Activated CD8-positive, alpha-beta T cell treated with anti-CD3 and anti-CD28 coated beads for 36 hours (primary cell): ENCODE measurements at regions not wholly inside any gene's neighbourhood (a gene's known extent, or its start where the extent isn't known, plus 50 kb on each side); places are given as distances from the start of the nearest gene placed in this dataset.

Experiments used
- ATAC-seq: fragments of 200-7000 bp; cut with Tn5 transposase; one replicate; pipeline ENCODE4 v1.10.0; 2021; ENCODE audit warnings: mild to moderate bottlenecking, moderate library complexity
- CTCF ChIA-PET: fragments of 350-600 bp; sonication (Branson Sonifier 250); formaldehyde crosslinking; loops from one replicate; lab custom pipeline; 2021; ENCODE audit warnings: antibody characterized with exemption; lab: Charles Lee
- POLR2A ChIA-PET: fragments of 350-600 bp; sonication (Branson Sonifier 250); formaldehyde crosslinking; loops from one replicate; lab custom pipeline; 2021; ENCODE audit warnings: antibody characterized with exemption; lab: Charles Lee
- DNase-seq: peaks from one replicate; pipeline ENCODE4 v3.0.0-alpha.2; 2020
- H3K27ac Mint-ChIP-seq: one replicate; pipeline ENCODE4 v1.8.0; 2021; ENCODE audit warnings: mild to moderate bottlenecking, mixed read lengths
- H3K27me3 Mint-ChIP-seq: one replicate; pipeline ENCODE4 v1.8.0; 2021; ENCODE audit warnings: mixed read lengths
- H3K36me3 Mint-ChIP-seq: one replicate; pipeline ENCODE4 v1.8.0; 2021; ENCODE audit warnings: low read depth, mixed read lengths
- H3K4me1 Mint-ChIP-seq: one replicate; pipeline ENCODE4 v1.8.0; 2021; ENCODE audit warnings: low read depth, mixed read lengths
- H3K4me3 Mint-ChIP-seq: one replicate; pipeline ENCODE4 v1.8.0; 2021; ENCODE audit warnings: mild to moderate bottlenecking, moderate library complexity, mixed read lengths
- H3K9me3 Mint-ChIP-seq: one replicate; pipeline ENCODE4 v1.8.0; 2021; ENCODE audit warnings: mixed read lengths
- intact Hi-C: fragments of 100-400 bp; cut with micrococcal nuclease; formaldehyde crosslinking; loops from one replicate; pipeline ENCODE4 v1.10.0; 2022
- TF ChIP-seq, protein P1 (sequence below): fragments of 200-600 bp; IDR thresholded peaks from one replicate; pipeline ENCODE4 v1.8.0; 2022; ENCODE audit warnings: antibody characterized with exemption, mild to moderate bottlenecking

DNA sequence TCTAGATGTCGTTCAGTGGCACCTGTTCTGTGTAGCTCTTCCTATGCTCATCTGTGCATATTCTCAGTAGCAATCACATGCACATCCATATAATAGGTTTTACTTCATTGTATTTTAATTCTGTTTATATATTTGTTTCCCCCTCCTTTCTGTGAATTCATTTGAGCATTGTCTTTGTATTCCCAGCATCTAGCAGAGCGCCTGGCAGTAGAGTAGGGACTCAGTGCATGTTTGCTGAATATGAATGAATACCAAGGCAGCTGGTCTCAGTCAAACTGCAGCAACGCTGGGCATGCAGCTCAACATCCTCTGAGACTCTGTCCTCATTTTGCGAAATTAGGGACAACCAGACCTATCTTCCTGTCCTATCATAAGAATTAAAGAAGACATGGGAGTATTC lies 330.1 kb downstream of the SPRY2 start:
- H3K27me3 Mint-ChIP-seq = no peaks in the 10 kb centered on the region
- CTCF ChIA-PET = no interaction called here
- ATAC-seq = no peak
- H3K27ac Mint-ChIP-seq = no peak overlapping the region
- POLR2A ChIA-PET = no interaction called here
- TF ChIP-seq, protein P1, sequence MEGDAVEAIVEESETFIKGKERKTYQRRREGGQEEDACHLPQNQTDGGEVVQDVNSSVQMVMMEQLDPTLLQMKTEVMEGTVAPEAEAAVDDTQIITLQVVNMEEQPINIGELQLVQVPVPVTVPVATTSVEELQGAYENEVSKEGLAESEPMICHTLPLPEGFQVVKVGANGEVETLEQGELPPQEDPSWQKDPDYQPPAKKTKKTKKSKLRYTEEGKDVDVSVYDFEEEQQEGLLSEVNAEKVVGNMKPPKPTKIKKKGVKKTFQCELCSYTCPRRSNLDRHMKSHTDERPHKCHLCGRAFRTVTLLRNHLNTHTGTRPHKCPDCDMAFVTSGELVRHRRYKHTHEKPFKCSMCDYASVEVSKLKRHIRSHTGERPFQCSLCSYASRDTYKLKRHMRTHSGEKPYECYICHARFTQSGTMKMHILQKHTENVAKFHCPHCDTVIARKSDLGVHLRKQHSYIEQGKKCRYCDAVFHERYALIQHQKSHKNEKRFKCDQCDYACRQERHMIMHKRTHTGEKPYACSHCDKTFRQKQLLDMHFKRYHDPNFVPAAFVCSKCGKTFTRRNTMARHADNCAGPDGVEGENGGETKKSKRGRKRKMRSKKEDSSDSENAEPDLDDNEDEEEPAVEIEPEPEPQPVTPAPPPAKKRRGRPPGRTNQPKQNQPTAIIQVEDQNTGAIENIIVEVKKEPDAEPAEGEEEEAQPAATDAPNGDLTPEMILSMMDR = no peak
- no peak for DNase-seq
- H3K4me1 Mint-ChIP-seq = no peaks in the 10 kb centered on the region
- intact Hi-C loops = no loop called here
- no peaks in the 10 kb centered on the region for H3K9me3 Mint-ChIP-seq
- H3K36me3 Mint-ChIP-seq = no peaks in the 10 kb centered on the region
- no peak overlapping the region for H3K4me3 Mint-ChIP-seq

DNA sequence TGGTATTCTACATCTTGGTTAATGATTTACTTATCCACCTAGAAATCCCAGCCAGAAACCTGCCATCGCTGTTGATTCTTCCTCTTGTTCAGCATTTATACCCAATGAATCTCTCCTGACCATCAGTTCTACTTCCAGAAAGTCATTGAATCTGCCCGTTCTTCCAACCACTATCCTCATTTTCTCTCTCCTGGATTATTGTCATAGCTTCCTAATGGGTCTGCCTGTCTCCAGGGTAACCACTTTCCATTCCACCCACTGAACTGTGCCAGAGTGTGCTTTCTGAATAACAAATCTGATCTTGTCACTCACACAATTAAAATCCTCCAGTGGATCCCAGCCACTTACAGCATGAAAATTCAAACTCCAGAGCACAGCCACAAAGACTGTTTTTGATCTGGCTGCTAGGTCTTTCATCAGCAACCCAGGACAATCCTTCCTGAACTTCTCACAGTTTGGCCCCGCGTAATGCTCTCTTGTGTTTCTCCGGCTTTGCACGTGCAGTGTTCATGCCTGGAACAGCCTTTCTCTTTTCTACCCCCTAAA lies 330.6 kb downstream of the SPRY2 start:
- DNase-seq (no peak), ATAC-seq (no peak)
- H3K27me3 Mint-ChIP-seq = no peaks in the 10 kb centered on the region
- no peaks in the 10 kb centered on the region for H3K4me1 Mint-ChIP-seq
- H3K9me3 Mint-ChIP-seq = no peaks in the 10 kb centered on the region
- TF ChIP-seq, protein P1 = no peak
- no peak overlapping the region for H3K4me3 Mint-ChIP-seq
- no peaks in the 10 kb centered on the region for H3K36me3 Mint-ChIP-seq
- intact Hi-C loops = no loop called here
- no peak overlapping the region for H3K27ac Mint-ChIP-seq
- ChIA-PET POLR2A (no interaction called here), CTCF (no interaction called here)

DNA sequence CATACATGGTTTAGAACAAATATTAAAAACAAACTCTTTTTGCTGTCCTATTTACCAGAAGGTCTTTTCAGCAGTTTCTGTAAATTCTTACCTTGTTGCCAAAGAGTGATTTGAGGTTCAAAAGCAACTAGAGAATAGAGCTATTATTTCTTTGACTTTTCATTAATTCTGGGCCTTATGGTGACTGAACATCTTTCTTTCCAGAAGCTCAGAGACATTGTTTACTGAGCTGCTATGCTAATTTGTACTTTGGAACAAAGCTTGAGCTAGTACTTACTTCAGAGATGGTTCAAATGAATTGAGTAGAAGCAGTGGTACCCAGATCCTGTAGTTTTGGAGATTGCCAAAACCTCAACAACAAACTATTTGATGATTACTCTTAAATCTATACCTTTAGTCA lies 331.2 kb downstream of the SPRY2 start:
- H3K9me3 Mint-ChIP-seq = no peaks in the 10 kb centered on the region
- intact Hi-C loops = no loop called here
- no peak overlapping the region for H3K27ac Mint-ChIP-seq
- ChIA-PET POLR2A (no interaction called here), CTCF (no interaction called here)
- no peaks in the 10 kb centered on the region for H3K4me1 Mint-ChIP-seq
- TF ChIP-seq, protein P1 = no peak
- H3K4me3 Mint-ChIP-seq = no peak overlapping the region
- H3K27me3 Mint-ChIP-seq = no peaks in the 10 kb centered on the region
- ATAC-seq = no peak
- no peak for DNase-seq
- H3K36me3 Mint-ChIP-seq = no peaks in the 10 kb centered on the region

DNA sequence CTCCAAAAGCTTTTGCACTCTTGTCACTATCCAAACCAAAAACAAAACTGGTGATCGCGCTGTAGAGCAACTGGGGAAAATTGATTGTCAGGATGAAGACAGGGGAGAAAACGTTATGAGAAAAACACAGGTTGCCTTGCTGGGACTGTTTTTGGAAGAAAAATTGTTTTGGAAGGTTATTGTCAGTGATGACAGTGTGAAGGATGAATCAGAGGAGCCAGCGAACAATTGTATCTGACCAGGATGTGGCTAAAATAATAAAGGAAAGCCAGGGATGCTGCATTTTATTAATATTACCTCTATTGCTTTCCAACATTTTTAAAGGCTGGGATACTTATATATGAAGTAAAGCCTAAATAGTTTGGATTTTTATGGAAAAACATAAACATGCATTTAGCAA lies 334.0 kb downstream of the SPRY2 start:
- no peaks in the 10 kb centered on the region for H3K27me3 Mint-ChIP-seq
- ChIA-PET CTCF (no interaction called here), POLR2A (no interaction called here)
- TF ChIP-seq, protein P1 = no peak
- H3K27ac Mint-ChIP-seq = no peak overlapping the region
- H3K9me3 Mint-ChIP-seq = no peaks in the 10 kb centered on the region
- no peak for ATAC-seq
- DNase-seq = no peak
- no peaks in the 10 kb centered on the region for H3K36me3 Mint-ChIP-seq
- no peak overlapping the region for H3K4me3 Mint-ChIP-seq
- intact Hi-C loops = no loop called here
- no peaks in the 10 kb centered on the region for H3K4me1 Mint-ChIP-seq

DNA sequence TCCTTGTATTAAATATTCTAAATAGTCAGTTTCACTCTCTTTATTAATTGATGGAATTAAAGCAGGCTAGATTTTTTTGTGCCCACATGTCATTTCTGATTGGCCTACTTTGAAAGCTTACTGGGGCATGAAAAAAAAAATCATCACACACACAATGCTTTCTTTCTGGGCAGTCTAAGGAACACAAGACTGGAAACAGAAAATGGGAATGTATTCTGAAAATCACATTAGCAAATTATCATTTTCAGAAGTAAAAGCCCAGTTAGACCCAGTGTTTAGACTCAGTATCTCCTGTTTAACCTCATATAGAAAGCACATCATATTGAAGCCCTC lies 339.4 kb downstream of the SPRY2 start:
- Mint-ChIP-seq H3K36me3 (no peaks in the 10 kb centered on the region), H3K4me1 (no peaks in the 10 kb centered on the region), H3K9me3 (no peaks in the 10 kb centered on the region), H3K4me3 (no peak overlapping the region), H3K27ac (no peak overlapping the region), H3K27me3 (no peaks in the 10 kb centered on the region)
- POLR2A ChIA-PET = no interaction called here
- intact Hi-C loops = no loop called here
- DNase-seq (no peak), ATAC-seq (no peak)
- CTCF ChIA-PET = no interaction called here
- TF ChIP-seq, protein P1 = no peak
